ENCODE measurements at regions not wholly inside any gene's neighbourhood (a gene's known extent, or its start where the extent isn't known, plus 50 kb on each side); places are given as distances from the start of the nearest gene placed in this dataset.

GRCh38 chr1:87478231-87478630, 149.6 kb downstream of the LMO4 start:
- Histone ChIP-seq H3K4me3 (no peak overlapping the region), H3K27ac (no peak overlapping the region), H3K27me3 (ENCODE audit: insufficient read depth in 3 of 3, low read length in 2 of 3) (no peaks in the 10 kb centered on the region), H3K9me3 (no peaks in the 10 kb centered on the region), H3K36me3 (ENCODE audit: insufficient read depth in 1 of 2, low read depth in 1 of 2) (no peaks in the 10 kb centered on the region), H3K4me1 (no peaks in the 10 kb centered on the region)
- DNase-seq: no peak
- no peak for TF ChIP-seq CTCF (IDR thresholded peaks at IDR 0.05)
- intact Hi-C loops (cut with DNase I): no loop called here
- 45 to 50% (median 50%) methylated on average over 3 of the region's 3 CpGs for WGBS, 3 donors
- ATAC-seq: peak in 1 of 4 donors; percentile 42

- H3K4me3 ChIP-seq: no peak overlapping the region
- H3K27me3 ChIP-seq (ENCODE audit: insufficient read depth in 3 of 3, low read length in 2 of 3): no peaks in the 10 kb centered on the region
- intact Hi-C loops (cut with DNase I): no loop called here
- WGBS, 3 donors: 92 to 97% (median 93%) methylated on average over 3 of the region's 3 CpGs
- no peaks in the 10 kb centered on the region for H3K36me3 ChIP-seq (ENCODE audit: insufficient read depth in 1 of 2, low read depth in 1 of 2)
- no peaks in the 10 kb centered on the region for H3K4me1 ChIP-seq
- no peak for DNase-seq
- no peak for ATAC-seq
- H3K27ac ChIP-seq: no peak overlapping the region
- TF ChIP-seq CTCF (IDR thresholded peaks at IDR 0.05): no peak
- H3K9me3 ChIP-seq: no peaks in the 10 kb centered on the region
These were observed 166.5 kb downstream of the LMO4 start for GRCh38 chr1:87495147-87495546.

GRCh38 chr1:87495870-87496269, 167.2 kb downstream of the LMO4 start:
- Histone ChIP-seq H3K27me3 (ENCODE audit: insufficient read depth in 3 of 3, low read length in 2 of 3) (no peaks in the 10 kb centered on the region), H3K4me1 (no peaks in the 10 kb centered on the region), H3K4me3 (peak overlapping the region; percentile 23), H3K36me3 (ENCODE audit: insufficient read depth in 1 of 2, low read depth in 1 of 2) (no peaks in the 10 kb centered on the region), H3K27ac (no peak overlapping the region), H3K9me3 (no peaks in the 10 kb centered on the region)
- no peak for DNase-seq
- intact Hi-C loops (cut with DNase I): no loop called here
- ATAC-seq: peak in 1 of 4 donors; percentile 69
- 69 to 85% (median 70%) methylated on average over 6 of the region's 6 CpGs for WGBS, 3 donors
- TF ChIP-seq CTCF (IDR thresholded peaks at IDR 0.05): no peak

- Histone ChIP-seq H3K27ac (no peak overlapping the region), H3K27me3 (ENCODE audit: insufficient read depth in 3 of 3, low read length in 2 of 3) (no peaks in the 10 kb centered on the region), H3K4me1 (no peaks in the 10 kb centered on the region), H3K9me3 (no peaks in the 10 kb centered on the region), H3K4me3 (no peak overlapping the region), H3K36me3 (ENCODE audit: insufficient read depth in 1 of 2, low read depth in 1 of 2) (no peaks in the 10 kb centered on the region)
- ATAC-seq (no peak), DNase-seq (no peak)
- intact Hi-C loops (cut with DNase I): no loop called here
- 82 to 95% (median 94%) methylated on average over 1 of the region's 1 CpG for WGBS, 3 donors
- TF ChIP-seq CTCF (IDR thresholded peaks at IDR 0.05): no peak
These were observed 168.9 kb downstream of the LMO4 start for GRCh38 chr1:87497380-87498203.

- WGBS, 3 donors: 44 to 48% (median 48%) methylated on average over 2 of the region's 2 CpGs
- Histone ChIP-seq H3K27me3 (ENCODE audit: insufficient read depth in 3 of 3, low read length in 2 of 3) (no peaks in the 10 kb centered on the region), H3K9me3 (no peaks in the 10 kb centered on the region), H3K27ac (no peak overlapping the region), H3K4me3 (no peak overlapping the region), H3K36me3 (ENCODE audit: insufficient read depth in 1 of 2, low read depth in 1 of 2) (no peaks in the 10 kb centered on the region), H3K4me1 (no peaks in the 10 kb centered on the region)
- intact Hi-C loops (cut with DNase I): no loop called here
- ATAC-seq (no peak), DNase-seq (no peak)
- no peak for TF ChIP-seq CTCF (IDR thresholded peaks at IDR 0.05)
These were observed 173.1 kb downstream of the LMO4 start for GRCh38 chr1:87501738-87502137.
